GM19467 (cell line): ENCODE measurements at regions not wholly inside any gene's neighbourhood (a gene's known extent, or its start where the extent isn't known, plus 50 kb on each side); places are given as distances from the start of the nearest gene placed in this dataset.
"Not testable (repeated sequence)": the region's sequence is repeated elsewhere in the genome, so short reads cannot be mapped to it uniquely, and the experiment has no call there.

Source experiments
- ATAC-seq: cut with Tn5 transposase; IDR thresholded peaks from one replicate; pipeline ENCODE4 v1.9.1; 2021; ENCODE audit warnings: mild to moderate bottlenecking, moderate library complexity; ENCODE audit not compliant: unreplicated experiment

DNA sequence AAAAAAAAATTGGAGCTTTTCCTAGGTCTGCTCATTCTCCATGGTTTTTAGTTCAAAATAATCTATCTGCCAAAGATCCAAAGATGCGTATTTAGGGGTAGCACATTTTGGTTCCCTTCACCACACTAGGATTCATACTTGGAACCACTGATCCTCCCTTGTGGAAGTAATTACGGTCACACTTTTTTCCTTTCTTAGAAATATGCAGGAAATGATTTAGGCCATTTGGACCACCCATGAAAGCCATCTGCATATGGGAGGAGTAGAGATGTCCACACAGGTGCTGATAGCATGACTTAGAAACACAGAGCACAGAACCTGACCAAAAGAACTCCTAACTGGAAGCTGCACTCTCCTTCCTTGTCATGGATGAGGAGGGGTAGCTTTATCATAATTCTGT lies 105.9 kb upstream of the RAI14 start:
- no peak for ATAC-seq

DNA sequence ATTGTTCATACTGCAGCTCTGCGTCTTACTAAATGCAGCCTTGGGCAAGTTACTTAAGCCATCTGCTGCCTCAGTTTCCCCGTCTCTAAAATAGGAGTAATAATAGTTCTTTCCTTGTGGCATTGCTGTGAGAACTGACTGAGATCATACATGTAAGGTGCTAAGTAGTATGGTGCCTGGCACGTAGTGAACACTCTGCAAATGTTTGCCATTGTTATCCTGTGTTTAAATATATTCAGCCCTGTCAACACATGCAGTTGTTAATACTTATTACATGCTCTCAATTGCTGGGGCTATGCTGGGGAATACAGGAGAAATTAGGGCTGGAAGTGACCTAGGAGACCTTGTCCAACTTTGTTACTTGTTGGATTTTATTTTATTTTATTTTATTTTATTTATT lies 105.2 kb upstream of the RAI14 start:
- ATAC-seq = no peak

DNA sequence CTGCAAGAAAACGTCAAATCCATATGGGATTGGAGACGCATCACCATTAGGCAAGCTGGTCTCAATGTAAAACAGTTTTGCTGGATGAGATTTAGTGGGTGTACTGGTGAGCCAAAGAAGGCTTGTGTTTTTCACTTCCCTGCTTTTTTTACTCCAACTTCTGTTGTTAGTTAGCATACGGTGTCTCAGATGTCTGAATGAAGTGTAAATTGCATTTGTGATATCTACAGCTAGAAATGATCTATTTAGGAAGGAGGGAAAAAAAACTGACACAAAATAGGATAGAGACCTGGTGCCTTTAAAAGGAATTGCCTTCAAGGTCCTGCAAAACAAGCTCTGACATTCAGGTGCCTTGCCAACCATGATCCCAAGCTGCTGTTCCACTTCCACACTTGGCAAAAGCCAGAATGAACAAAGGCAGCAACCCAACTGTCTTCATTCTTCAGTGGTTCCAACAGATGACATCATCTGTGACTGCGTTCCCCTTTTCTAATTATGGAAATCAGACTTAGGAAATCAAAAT lies 104.2 kb upstream of the RAI14 start:
- ATAC-seq = no peak

DNA sequence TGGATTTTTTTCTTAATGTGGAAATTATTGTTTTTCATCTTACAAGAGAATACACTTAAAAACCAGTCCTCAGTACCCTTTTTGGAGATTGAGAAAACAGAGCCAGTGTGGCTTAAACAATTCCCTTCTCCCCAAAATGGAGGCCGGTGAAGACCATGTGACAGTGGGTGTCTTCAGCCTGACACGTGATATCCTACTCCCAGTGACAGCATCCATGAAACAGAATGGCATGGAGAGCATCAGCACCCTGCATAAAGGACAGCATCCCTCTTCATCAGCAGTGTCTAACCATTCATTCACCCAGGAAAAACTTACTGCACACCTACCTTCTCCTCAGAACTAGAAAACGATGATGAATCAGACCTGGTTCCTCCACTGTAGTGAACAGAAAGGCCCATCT lies 103.4 kb upstream of the RAI14 start:
- ATAC-seq = no peak

DNA sequence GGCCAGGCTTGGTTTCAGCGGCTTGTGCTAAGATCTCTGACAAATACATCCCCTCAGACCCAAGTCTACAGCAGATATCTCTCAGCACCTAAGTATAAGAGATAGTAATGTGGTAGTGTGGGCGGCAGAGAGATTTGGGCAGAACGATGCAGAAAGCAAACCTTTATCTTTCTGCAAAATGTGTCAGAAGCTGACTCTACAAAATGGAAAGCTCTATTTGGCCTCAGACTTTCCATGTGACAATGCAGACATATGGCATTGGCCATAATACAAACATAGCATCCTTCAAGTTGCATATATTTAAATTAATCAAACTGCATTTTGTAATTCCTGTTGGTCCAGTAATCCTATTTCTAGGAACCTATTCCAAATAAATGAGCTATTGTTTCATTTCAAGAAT lies 102.5 kb upstream of the RAI14 start:
- no peak for ATAC-seq

DNA sequence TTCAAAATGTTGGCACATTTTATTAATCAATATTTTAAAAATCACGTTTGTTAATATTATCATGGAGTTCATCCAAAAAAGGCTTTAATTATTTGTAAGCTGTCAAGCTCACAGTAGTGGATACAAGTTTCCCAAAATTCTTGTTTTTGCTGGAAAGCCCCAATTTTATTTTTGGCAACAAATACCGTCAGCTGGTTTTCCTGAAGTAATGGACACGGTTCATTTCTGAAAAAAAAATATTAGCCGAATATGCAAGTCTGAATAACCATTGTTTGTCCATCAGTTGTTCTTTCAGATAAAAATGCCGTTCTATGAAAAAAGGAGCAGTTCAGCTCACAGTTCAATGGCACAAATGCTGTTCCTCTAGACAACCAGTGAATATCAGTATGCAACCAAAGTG lies 101.5 kb upstream of the RAI14 start:
- ATAC-seq = no peak

DNA sequence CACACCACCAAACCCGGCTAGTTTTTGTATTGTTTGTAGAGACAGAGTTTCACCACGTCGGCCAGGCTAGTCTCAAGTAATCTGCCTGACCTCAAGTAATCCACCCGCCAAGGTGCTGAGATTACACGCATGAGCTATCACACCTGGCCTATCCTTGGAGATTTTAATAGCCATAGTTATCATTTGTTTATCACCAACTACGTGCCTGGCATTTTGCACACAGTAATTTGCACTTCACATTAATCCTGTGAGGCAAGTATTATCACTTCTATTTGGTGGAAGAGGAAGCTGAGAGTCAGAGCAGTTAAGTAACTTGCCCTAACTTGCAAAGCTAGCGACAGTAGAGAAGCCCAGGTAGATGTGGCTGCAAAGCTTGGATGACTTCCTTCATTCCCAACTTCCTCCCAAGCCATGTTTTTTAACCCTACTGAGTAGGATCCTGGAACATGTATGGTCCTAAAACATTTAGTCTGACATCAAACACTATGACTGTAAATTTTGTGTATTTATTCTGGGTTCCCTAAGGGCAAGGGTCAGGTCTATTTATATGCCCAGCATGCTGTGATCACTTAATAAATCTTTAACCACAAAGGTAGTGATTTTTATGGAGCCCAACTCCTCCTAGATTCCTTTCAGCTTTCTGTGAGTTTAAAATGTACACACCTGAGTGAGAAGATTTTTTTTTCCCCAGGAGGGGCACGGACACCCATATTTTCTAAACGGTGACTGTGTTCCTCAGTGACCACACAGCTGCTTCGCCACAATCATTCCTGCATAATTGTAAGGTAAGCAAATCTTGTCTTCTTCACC lies 100.2 kb upstream of the RAI14 start:
- no peak for ATAC-seq

DNA sequence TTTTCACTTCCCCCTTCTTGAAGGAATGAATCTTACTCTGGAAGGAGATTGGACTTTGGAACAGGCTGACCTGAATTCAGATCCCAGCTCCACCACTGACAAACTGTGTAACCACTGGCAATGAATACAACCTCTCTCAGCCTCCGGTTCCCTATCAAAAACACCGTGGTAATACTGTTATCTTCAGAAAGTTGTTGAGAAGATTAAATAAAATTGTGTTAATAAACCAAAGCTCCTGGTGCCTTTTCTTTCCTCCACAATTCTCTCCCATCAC lies 99.7 kb upstream of the RAI14 start:
- ATAC-seq = no peak

DNA sequence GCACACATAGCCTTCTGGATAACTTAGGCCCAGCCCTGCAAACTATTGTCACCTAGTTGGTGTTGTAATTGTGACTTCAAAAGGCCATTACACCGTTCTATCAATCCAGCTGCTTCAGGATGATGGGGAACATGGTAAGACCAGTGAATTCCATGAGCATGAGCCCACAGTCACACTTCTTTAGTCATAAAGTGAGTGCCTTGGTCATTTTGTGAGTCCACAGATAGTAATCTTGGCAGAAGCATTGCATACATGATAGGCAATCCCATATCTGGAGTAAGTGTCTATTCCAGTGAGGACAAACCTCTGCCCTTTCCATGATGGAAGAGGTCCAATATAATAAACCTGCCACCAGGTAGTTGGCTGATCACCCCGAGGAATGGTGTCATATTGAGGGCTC lies 94.5 kb upstream of the RAI14 start:
- ATAC-seq = not testable (repeated sequence)

DNA sequence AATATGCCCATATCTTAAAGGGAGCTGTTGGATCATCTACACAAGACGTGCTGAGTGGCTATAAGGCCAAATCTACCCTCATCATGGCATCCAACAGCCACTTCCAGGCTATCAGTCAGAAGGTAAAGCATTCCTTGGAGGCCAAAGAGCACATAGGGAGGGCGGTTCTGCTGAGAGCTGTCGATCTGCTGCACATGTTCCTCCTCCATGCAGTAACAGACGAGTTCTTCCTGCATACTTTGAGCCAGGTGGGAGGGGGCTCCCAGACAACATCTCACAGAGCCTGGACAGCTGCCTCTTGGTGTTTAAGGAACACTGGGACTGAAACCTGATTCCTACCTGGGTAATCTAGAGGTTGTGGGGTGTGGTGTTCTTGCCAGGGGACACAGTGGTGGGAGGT lies 93.3 kb upstream of the RAI14 start:
- no peak for ATAC-seq

DNA sequence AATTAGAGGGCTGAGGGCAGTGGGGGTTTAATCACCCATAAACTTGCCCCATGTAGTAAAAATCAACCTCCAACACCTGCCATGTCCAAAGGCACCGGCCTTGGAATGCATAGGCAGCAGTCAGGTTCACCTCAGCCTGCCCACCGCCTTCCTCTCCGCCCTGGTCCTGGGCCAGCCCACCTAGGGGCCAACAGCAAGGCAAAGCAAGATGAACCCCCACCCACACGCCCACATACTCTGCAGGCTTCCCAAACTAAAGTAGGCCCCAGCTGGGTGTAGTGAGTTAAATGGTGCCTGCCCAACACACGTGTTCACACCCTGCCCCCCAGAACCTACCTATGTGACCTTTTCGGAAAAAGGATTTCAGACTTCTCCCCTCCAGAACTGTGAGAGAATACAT lies 92.9 kb upstream of the RAI14 start:
- no peak for ATAC-seq

DNA sequence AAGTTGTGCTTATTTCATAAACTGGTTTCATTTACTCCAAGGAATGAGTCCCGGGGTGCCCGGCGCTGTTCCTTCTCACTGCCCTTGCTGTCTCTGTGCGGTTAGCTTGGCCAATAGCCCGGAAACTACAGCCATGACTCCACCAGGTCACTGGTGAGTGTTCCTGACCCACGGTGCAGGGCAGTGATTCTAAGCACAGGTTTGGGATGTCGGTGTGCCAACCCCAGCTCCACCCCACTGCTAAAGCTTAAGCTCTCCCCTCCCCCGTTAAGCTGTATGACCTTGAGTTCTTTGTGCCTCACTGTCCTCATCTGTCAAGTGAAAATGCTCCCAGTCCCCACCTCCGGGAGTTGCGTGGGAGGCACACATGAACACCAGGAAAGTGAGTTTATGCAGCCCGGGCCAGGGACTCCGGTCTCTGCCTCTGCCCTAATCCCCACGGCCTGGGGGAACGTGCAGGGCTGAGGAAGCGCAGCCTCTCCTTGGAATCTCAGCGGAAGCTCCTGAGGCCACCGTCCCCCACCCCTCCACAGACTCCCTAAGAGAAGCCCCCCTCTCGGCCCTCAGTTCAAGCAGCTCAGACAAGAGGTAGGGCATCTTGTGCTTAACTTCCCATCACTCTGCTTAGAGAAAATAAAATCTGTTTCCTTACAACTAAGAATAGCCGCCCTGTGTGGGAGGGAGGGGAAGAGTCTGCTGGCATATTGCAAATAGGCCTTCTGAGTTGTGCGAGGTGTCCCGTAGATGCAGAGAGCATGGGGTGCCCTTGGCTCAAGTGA lies 92.0 kb upstream of the RAI14 start:
- no peak for ATAC-seq

DNA sequence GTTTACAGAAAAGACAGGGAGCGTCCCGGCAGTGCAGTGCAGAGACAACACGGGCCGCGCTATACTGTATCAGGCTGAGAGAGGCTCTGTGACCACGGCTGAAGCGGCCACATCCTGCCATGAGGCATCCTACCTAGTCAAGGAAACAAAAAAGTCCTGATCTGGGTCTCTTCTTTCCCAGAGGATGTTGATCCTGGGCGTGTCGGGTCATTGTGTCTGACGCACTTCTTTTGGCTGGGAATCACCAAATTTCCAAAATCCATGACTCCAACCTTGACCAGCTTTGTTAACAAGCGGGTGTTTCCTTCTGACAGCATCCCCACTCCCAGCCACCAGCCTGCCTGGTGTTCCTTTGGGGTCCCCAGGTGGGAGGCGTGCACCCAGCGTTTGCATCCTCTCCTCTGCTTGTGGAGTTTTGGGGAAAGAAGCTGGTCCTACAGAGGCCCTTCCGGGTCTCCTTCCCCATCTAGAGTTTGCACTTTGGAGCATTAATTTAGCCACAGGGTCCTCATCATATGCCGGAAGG lies 91.4 kb upstream of the RAI14 start:
- ATAC-seq = no peak

DNA sequence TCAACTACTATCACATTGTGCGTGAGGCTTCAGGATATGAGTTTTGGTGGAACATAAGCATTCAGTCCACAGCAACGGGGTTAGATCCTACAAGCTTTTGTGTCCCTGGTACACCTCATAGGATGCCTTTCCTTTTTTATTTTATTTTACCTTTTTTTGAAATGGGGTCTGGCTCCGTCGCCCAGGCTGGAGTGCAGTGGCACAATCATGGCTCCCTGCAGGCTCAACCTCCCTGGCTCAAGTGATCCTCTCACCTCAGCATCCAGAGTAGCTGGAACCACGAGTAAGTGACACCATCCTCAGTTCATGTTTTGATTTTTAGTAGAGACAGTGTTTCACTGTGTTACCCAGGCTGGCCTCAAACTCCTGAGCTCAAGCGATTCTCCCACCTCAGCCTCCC lies 86.0 kb upstream of the RAI14 start:
- no peak for ATAC-seq

DNA sequence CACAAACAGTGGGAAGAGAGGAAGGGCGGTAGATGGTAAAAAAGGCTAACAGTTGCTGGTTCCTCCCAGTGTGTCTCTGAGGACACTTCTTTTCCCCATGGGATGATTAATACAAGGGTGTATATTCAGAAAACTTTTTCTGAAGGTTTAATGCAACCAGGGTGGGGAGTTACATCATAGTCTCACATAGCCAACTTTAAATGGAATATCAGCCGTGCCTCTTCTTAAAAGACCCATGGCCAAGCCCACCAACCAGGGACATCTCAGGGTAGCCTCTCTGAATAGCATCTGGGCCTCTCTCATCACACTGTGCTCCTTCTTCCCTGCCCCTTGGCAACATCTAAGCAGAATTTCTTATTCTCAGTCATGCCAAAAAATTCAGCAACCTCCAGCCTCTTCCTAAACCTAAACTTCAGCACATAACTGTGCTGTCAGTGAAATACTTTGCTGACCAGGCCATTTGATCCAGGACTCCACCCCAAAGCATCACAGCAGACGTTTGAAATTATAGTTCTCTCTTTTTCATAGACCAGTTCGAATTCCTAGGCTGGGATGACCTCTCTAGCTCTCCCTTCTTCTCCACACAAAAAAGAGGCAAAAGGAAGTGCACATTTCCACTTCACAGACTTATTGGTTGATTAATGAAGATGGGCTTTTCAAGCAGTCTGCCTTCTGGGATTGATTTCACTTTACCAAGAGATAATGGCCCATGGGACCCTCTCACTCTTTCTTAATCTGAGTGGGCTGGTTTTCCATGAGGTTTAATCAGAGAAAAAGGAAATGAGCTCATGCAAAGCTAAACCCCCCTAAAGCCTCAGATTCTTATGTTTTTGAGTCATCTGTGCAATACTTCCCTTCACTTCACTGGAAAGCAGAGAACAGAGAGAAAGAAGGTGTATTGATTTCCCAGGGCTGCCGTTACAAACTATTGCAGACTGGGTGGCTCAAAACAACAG lies 85.1 kb upstream of the RAI14 start:
- ATAC-seq = no peak

DNA sequence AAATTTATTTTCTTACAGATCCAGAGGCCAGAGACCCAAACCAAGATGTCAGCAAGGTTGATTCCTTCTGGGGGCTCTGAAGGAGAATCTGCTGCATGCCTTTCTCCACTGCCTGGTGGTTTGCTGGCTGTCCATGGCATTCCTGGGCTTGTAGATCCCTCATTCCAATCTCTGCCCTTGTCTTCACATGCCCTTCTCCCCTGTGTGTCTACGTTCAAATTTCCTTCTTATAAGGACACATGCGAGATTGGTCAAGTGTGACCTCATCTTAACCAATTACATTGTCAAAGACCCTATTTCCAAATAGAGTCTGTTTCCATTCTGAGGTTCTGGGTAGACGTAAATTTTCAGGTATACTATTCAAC lies 84.5 kb upstream of the RAI14 start:
- ATAC-seq = no peak

DNA sequence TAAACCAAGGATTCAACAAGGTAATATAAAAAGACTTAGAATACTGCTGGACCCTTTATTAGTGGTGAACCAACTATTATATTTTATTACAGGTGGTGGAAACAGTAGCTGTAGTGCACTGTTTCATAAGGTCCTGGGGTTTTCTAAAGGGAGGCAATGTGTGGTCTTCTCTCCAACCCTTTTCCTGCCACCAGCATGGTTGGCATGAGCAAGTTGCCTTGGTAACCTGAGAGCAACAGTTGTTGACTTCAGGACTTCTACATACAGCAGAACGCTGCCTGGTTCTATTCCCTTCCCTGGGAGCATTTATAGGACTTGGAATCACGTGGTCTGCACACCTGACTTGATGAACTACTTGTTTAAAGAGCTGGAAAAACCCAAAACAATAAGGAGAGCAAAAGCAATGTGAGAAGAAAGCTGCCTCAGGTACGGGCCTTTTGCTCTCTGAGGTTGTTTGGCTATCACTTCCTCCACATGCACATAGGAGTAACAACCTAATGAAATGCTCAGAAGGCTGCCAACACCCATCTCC lies 81.1 kb upstream of the RAI14 start:
- no peak for ATAC-seq

DNA sequence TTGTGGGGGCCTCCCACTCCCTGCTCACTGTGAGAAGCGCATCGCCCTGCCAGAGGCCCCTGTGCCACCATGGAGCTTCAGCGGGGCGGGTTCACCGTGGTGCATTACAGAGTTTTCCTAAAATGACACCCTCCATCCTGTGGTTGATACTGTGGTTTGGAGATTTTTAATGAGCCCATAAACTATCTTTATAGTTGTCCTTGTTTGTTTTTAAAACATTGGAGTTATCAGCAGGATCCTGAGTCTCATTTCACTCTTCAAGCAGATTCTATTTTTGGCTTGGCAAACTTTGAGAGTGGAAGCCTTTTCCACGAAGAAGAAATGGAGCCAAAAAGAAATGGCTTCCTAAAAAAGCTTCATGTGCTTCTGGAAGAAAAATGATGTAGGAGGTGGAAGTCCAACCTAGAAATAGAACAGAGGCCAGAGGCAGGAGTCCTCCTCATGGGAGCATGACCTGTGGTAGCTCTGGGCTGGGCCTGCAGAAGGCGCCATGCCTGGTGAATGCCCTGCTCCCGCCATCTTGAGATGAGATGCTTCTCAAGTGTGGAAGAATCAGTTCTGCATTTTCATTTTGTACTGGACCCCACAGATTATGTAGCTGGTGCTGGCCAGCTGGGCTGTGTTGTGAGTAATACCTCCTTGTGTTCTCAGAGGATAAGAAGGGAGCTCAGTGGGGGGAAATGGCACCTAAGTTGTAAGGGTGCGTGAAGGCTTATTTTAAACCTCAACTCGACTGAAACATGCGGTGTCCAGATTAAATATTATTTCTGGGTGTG lies 79.0 kb upstream of the RAI14 start:
- no peak for ATAC-seq

DNA sequence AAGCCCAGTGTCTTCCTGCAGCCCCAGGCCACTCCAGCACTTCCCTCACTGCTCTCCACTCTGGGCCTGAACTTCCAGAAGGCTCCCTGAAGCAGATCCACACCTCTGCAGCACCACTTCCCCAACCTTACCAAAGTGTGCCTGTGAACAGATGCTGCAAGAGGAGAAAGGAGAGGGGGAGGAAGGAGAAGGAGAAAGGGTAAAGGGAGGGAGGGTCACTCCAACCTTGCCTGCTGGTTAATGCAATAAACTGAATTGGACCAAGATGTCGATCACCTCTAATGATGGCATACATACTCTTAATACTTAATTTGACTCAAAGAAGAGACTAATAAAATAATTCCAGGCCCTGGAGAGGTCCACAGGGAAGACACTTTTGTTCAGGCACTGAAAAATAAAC lies 77.2 kb upstream of the RAI14 start:
- ATAC-seq = no peak

DNA sequence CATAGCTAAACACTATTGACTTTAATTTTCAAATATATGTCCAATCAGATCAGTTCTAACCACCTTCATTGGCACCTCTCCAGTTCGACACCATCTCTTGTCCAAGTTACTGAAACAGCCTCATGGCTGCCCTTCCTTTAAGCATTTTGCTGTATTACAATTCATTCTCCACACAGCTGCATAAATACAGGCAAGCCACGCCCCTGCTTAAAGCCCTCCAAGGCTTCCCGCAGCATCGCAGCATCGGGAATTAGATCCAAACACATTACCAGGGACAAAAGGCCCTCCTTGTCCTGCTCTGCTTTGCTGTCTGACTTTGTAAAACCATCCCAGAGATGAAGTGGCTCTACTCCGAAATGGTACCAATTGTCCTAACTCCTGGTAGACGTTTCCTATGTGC lies 75.1 kb upstream of the RAI14 start:
- no peak for ATAC-seq
